Esophagus squamous epithelium (tissue), 4 donors: ENCODE measurements at regions not wholly inside any gene's neighbourhood (a gene's known extent, or its start where the extent isn't known, plus 50 kb on each side); places are given as distances from the start of the nearest gene placed in this dataset.

Source experiments
- POLR2A ChIP-seq, 4 donors: fragments of 450-650 bp; IDR thresholded peaks; one replicate each; pipeline ENCODE4 v1.6.1; 2017; ENCODE audit warnings: antibody characterized with exemption in 4 of 4, mild to moderate bottlenecking in 4 of 4, moderate library complexity in 3 of 4
- TF ChIP-seq, protein P1 (sequence below), 6 experiments: fragments of 450-650 bp in 4 of 6; fragments of 200-600 bp in 2 of 6; sonication (generic) in 2 of 6; IDR thresholded peaks; one replicate each; pipeline ENCODE4 v1.5.1; 2016 to 2019; ENCODE audit warnings: antibody characterized with exemption in 6 of 6, mild to moderate bottlenecking in 4 of 6, moderate library complexity in 4 of 6

DNA sequence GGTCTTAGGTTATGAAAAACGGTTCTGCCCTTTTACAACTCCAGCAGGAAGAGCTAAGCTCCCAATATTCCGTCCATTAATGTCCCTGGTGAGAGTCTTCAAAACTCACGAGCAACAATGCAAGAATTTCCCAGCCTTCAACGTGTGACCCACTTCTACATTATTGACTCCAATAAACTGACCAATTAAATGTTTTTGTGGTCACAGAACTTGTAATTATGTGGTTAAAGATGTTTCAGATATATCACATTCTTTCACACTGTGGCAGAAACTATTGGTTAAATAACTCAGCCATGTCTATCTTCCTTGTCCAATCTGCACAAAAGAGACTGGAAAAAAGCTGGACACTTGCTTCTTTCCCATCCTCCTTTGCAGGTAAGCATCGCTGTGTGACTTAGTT lies 286.6 kb upstream of the ADAMTS9 start:
- TF ChIP-seq, protein P1, sequence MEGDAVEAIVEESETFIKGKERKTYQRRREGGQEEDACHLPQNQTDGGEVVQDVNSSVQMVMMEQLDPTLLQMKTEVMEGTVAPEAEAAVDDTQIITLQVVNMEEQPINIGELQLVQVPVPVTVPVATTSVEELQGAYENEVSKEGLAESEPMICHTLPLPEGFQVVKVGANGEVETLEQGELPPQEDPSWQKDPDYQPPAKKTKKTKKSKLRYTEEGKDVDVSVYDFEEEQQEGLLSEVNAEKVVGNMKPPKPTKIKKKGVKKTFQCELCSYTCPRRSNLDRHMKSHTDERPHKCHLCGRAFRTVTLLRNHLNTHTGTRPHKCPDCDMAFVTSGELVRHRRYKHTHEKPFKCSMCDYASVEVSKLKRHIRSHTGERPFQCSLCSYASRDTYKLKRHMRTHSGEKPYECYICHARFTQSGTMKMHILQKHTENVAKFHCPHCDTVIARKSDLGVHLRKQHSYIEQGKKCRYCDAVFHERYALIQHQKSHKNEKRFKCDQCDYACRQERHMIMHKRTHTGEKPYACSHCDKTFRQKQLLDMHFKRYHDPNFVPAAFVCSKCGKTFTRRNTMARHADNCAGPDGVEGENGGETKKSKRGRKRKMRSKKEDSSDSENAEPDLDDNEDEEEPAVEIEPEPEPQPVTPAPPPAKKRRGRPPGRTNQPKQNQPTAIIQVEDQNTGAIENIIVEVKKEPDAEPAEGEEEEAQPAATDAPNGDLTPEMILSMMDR (IDR thresholded peaks at IDR 0.05) = no peak
- no peak for TF ChIP-seq POLR2A (IDR thresholded peaks at IDR 0.05)
